OCI-LY1 (cell line): ENCODE measurements at regions not wholly inside any gene's neighbourhood (a gene's known extent, or its start where the extent isn't known, plus 50 kb on each side); places are given as distances from the start of the nearest gene placed in this dataset.

Experiments used
- CTCF ChIP-seq: fragments of 200-600 bp; sonication (generic), shearing (Covaris generic); IDR thresholded peaks from 2 replicates; pipeline ENCODE4 v1.5.1; 2017; ENCODE audit warnings: mild to moderate bottlenecking, antibody characterized with exemption, low read length, moderate library complexity, mixed read lengths
- EZH2 ChIP-seq: fragments of 200-600 bp; sonication (generic), shearing (Covaris generic); IDR thresholded peaks from 2 replicates; pipeline ENCODE4 v1.8.0; 2017; ENCODE audit warnings: borderline replicate concordance, mixed run types, mild to moderate bottlenecking, antibody characterized with exemption, low read length, moderate library complexity, mixed read lengths

DNA sequence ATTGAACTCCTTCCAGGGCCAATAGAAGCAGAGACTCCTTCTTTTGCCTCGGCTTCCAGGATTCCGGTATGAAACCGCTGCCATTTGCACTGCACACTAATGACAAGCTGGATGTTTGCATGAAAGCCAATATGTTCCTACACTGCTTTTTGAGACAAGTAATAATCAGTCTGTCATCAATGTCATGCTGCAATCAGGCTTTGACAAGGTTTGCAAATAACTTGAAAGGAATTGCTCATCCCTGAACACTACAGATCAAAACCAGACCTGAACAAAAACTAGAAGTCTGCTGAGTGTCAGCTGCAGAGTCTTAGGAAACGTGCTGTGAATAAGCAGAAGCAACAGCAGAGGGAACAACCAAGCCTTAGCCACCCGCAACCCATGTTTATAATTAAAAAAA lies 720.7 kb upstream of the CXADR start:
- TF ChIP-seq CTCF (no peak), EZH2 (no peak)
